ENCODE measurements at regions not wholly inside any gene's neighbourhood (a gene's known extent, or its start where the extent isn't known, plus 50 kb on each side); places are given as distances from the start of the nearest gene placed in this dataset.

- no peak for TF ChIP-seq CTCF (conservative IDR thresholded peaks at IDR 0.05; ENCODE audit: low read depth, low read length)
- TF ChIP-seq EZH2 (IDR thresholded peaks at IDR 0.05; ENCODE audit: low read length, unreplicated experiment): no peak
Observed at GRCh38 chr11:98565311-98565710, 455.4 kb upstream of the CNTN5 start.
